Nephron progenitor cell (in vitro differentiated cells): ENCODE measurements at regions not wholly inside any gene's neighbourhood (a gene's known extent, or its start where the extent isn't known, plus 50 kb on each side); places are given as distances from the start of the nearest gene placed in this dataset.
"Not testable (repeated sequence)": the region's sequence is repeated elsewhere in the genome, so short reads cannot be mapped to it uniquely, and the experiment has no call there.

ENCODE experiments used
- DNase-seq: peaks from one replicate; pipeline ENCODE4 v3.0.0; 2021
- H3K27ac Mint-ChIP-seq: 2 replicates; pipeline ENCODE4 v1.8.0; 2021; ENCODE audit warnings: mild to moderate bottlenecking, moderate library complexity, mixed read lengths
- H3K27me3 Mint-ChIP-seq: 2 replicates; pipeline ENCODE4 v1.8.0; 2021; ENCODE audit warnings: mild to moderate bottlenecking, low read depth, mixed read lengths; ENCODE audit not compliant: poor library complexity
- H3K36me3 Mint-ChIP-seq: 2 replicates; pipeline ENCODE4 v1.8.0; 2021; ENCODE audit warnings: low read depth, mixed read lengths
- H3K4me1 Mint-ChIP-seq: 2 replicates; pipeline ENCODE4 v1.8.0; 2021; ENCODE audit warnings: mixed read lengths
- H3K4me3 Mint-ChIP-seq: 2 replicates; pipeline ENCODE4 v1.8.0; 2021; ENCODE audit warnings: mild to moderate bottlenecking, moderate library complexity, mixed read lengths
- H3K9me3 Mint-ChIP-seq: 2 replicates; pipeline ENCODE4 v1.8.0; 2021; ENCODE audit warnings: mild to moderate bottlenecking, moderate library complexity, mixed read lengths
- TF ChIP-seq, protein P1 (sequence below): fragments of 200-600 bp; sonication (generic); IDR thresholded peaks from 2 replicates; pipeline ENCODE4 v1.5.0; 2021; ENCODE audit warnings: antibody characterized with exemption

- no peaks in the 10 kb centered on the region for H3K4me1 Mint-ChIP-seq
- H3K36me3 Mint-ChIP-seq: no peaks in the 10 kb centered on the region
- TF ChIP-seq, protein P1, sequence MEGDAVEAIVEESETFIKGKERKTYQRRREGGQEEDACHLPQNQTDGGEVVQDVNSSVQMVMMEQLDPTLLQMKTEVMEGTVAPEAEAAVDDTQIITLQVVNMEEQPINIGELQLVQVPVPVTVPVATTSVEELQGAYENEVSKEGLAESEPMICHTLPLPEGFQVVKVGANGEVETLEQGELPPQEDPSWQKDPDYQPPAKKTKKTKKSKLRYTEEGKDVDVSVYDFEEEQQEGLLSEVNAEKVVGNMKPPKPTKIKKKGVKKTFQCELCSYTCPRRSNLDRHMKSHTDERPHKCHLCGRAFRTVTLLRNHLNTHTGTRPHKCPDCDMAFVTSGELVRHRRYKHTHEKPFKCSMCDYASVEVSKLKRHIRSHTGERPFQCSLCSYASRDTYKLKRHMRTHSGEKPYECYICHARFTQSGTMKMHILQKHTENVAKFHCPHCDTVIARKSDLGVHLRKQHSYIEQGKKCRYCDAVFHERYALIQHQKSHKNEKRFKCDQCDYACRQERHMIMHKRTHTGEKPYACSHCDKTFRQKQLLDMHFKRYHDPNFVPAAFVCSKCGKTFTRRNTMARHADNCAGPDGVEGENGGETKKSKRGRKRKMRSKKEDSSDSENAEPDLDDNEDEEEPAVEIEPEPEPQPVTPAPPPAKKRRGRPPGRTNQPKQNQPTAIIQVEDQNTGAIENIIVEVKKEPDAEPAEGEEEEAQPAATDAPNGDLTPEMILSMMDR: no peak
- no peak for DNase-seq
- H3K9me3 Mint-ChIP-seq: no peaks in the 10 kb centered on the region
- no peak overlapping the region for H3K4me3 Mint-ChIP-seq
- no peak overlapping the region for H3K27ac Mint-ChIP-seq
- no peaks in the 10 kb centered on the region for H3K27me3 Mint-ChIP-seq
Measured at GRCh38 chr18:43780782-43781340, 503.6 kb upstream of the SYT4 start.

DNA sequence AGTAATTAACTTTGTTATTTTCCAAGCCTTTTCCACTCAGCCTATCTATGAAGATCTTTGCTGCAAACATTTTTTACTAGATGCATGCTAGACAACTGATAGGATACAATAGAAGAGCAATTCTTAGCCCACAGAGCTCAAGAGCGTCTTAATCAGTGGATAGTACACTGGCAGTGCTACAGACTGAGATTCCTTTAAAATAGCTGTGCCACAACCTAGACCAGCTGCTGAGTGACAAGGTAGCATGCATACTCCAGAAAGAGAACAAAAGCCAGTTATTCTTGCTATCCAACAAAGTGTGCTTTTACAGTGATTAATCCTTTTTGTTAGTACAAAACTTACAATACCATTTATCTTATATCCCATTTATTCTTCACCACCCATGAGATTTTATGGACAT is 507.9 kb upstream of the SYT4 start:
- no peak overlapping the region for H3K27ac Mint-ChIP-seq
- no peak overlapping the region for H3K4me3 Mint-ChIP-seq
- H3K4me1 Mint-ChIP-seq: peaks cover 9% of the 10 kb centered on the region
- no peak for DNase-seq
- H3K36me3 Mint-ChIP-seq: no peaks in the 10 kb centered on the region
- H3K9me3 Mint-ChIP-seq: no peaks in the 10 kb centered on the region
- H3K27me3 Mint-ChIP-seq: no peaks in the 10 kb centered on the region
- TF ChIP-seq, protein P1: no peak

DNA sequence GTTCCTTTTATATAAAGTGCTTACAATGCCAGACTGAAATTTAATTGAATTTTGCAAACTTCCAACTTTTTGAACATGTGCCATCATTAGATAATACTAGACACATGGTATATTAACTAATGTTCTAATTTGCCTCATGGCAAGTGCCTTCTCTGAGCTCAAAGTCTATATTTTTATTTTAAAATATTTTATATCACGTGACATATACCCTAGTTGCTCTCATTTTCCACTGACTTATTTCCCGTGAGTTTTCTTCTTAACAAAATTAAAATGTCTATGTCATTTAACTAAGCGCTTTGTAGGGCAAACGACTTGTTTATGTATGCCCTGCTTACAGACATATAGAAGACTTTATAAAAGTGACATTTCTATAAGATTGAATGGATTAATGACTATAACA is 509.6 kb upstream of the SYT4 start:
- TF ChIP-seq, protein P1: no peak
- Mint-ChIP-seq H3K9me3 (no peaks in the 10 kb centered on the region), H3K27me3 (no peaks in the 10 kb centered on the region), H3K27ac (no peak overlapping the region), H3K4me1 (peaks cover 9% of the 10 kb centered on the region), H3K36me3 (no peaks in the 10 kb centered on the region), H3K4me3 (no peak overlapping the region)
- no peak for DNase-seq

DNA sequence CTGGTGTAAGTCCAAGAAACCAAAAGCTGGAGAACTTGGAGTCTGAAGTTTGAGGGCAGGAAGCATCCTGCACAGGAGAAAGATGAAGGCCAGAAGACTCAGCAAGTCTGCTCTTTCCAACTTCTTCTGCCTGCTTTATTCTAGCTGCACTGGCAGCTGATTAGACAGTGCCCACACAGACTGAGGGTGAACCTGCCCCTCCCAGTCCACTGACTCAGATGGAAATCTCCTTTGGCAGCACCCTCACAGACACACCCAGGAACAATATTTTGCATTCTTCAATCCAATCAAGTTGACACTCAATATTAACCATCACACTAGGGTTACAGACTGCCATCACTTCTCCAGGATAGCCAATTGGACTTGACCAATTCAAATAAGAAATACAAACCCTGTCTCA is 510.4 kb upstream of the SYT4 start:
- not testable (repeated sequence) for DNase-seq, H3K4me1 Mint-ChIP-seq, H3K9me3 Mint-ChIP-seq, H3K4me3 Mint-ChIP-seq, H3K27ac Mint-ChIP-seq, H3K36me3 Mint-ChIP-seq, H3K27me3 Mint-ChIP-seq

DNA sequence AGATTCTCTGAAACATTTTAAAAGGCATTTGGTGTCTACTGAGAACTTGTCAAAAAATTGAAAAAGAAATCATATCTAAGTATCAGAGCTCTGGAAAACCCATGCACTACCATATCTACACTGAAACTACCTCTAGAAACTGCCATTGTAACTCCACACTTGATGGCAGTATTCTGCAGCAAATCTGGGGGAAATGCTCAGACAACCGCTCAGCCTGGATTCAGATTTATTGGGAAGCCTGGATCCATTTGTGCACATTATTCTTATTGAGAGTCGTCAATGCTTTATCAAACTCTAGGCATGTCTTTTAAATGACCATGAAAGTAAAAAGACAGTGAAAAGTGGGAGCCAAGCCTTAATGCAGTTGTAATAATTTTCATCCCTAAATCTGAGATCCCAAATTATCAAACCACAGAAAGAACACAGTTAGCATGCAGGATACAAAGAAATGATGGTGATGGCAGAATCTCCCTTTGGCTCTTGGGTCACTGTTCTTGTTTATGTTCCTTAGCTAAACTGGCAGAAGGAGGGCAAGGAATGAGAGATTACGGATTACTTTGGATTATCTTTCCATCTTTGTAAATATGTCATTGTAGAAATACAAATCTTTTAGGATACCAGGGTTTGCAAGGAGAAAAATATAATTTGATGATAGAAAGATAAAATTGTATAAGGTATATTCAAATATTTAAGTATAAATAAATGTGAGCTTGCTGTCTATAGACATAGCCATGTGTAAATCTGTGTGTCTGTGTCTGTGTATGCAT is 512.1 kb upstream of the SYT4 start:
- TF ChIP-seq, protein P1: peak; percentile 9
- DNase-seq: peak; percentile 10
- no peak overlapping the region for H3K4me3 Mint-ChIP-seq
- no peaks in the 10 kb centered on the region for H3K9me3 Mint-ChIP-seq
- H3K4me1 Mint-ChIP-seq: peaks cover 9% of the 10 kb centered on the region
- no peak overlapping the region for H3K27ac Mint-ChIP-seq
- H3K27me3 Mint-ChIP-seq: no peaks in the 10 kb centered on the region
- no peaks in the 10 kb centered on the region for H3K36me3 Mint-ChIP-seq

DNA sequence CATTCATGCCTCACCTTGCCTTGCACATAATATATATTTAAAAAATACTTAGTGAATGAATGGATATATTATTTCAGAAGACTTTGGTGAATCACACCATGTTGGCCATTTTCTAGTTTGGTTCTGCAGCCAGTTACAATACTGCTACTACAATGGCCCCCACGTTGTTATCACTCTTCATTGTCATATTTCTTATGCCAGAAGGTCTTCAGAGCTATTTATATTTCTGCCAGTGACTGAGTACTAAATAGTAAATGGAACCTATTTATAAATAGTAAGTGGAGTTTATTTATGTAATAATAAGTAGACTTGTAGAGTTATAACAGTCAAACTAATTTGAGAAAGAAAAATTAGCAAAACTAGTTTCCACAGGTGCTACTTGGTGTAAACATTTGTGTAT is 516.6 kb upstream of the SYT4 start:
- peaks cover 9% of the 10 kb centered on the region for H3K4me1 Mint-ChIP-seq
- no peak overlapping the region for H3K27ac Mint-ChIP-seq
- H3K9me3 Mint-ChIP-seq: no peaks in the 10 kb centered on the region
- no peak for DNase-seq
- no peak overlapping the region for H3K4me3 Mint-ChIP-seq
- TF ChIP-seq, protein P1: no peak
- H3K27me3 Mint-ChIP-seq: no peaks in the 10 kb centered on the region
- H3K36me3 Mint-ChIP-seq: no peaks in the 10 kb centered on the region
